Kidney (tissue), 13 donors: ENCODE measurements at regions not wholly inside any gene's neighbourhood (a gene's known extent, or its start where the extent isn't known, plus 50 kb on each side); places are given as distances from the start of the nearest gene placed in this dataset.

ENCODE experiments used
- DNase-seq, 5 donors: peaks; one replicate each; pipeline ENCODE4 v3.0.0-alpha.2; 2013 to 2020
- FAIRE-seq: peaks from 2 replicates; lab custom pipeline; 2012; peaks lifted over from hg19 to GRCh38; lab: Jason Lieb, UNC
- H3K27ac ChIP-seq, 2 donors: one replicate each; pipeline ENCODE4 v1.7.0; 2013; ENCODE audit warnings: low read depth in 2 of 2, low read length in 2 of 2, inconsistent platforms in 1 of 2
- H3K27me3 ChIP-seq: one replicate; pipeline ENCODE4 v1.7.1; 2013; ENCODE audit warnings: low read length, inconsistent platforms; ENCODE audit not compliant: control insufficient read depth, insufficient read depth
- H3K36me3 ChIP-seq, 3 donors: one replicate each; pipeline versions ENCODE4 v1.7.0 to v1.7.1; 2013; ENCODE audit warnings: low read length in 3 of 3, control low read depth in 1 of 3, inconsistent platforms in 1 of 3; ENCODE audit not compliant: insufficient read depth in 3 of 3, control insufficient read depth in 2 of 3
- H3K4me1 ChIP-seq, 3 donors: one replicate each; pipeline versions ENCODE4 v1.7.0 to v1.7.1; 2013; ENCODE audit warnings: low read length in 3 of 3, inconsistent platforms in 1 of 3, low read depth in 1 of 3; ENCODE audit not compliant: control insufficient read depth in 2 of 3, insufficient read depth in 2 of 3
- H3K4me3 ChIP-seq, 3 donors: one replicate each; pipeline versions ENCODE4 v1.7.0 to v1.8.1; 2013; ENCODE audit warnings: low read length in 3 of 3, control low read depth in 1 of 3, inconsistent platforms in 1 of 3
- H3K9ac ChIP-seq, 3 donors: one replicate each; pipeline versions ENCODE4 v1.7.0 to v1.7.1; 2013; ENCODE audit warnings: low read length in 3 of 3, control low read depth in 1 of 3, inconsistent platforms in 1 of 3
- H3K9me3 ChIP-seq, 3 donors: one replicate each; pipeline versions ENCODE4 v1.7.0 to v1.7.1; 2013; ENCODE audit warnings: low read length in 3 of 3, control low read depth in 1 of 3, inconsistent platforms in 1 of 3; ENCODE audit not compliant: control insufficient read depth in 2 of 3, insufficient read depth in 1 of 3
- intact Hi-C: fragments of 100-400 bp; cut with DNase I; formaldehyde crosslinking; loops from one replicate; pipeline ENCODE4 v1.11.1; 2022
- TF ChIP-seq, protein P1 (sequence below): IDR thresholded peaks from 3 replicates; pipeline ENCODE4 v1.5.1; 2012; ENCODE audit warnings: mild to moderate bottlenecking, moderate library complexity, borderline replicate concordance; ENCODE audit not compliant: insufficient read depth; ENCODE audit errors: extremely low read depth
- donor health status: control.
- donor health status: control.
- donor health status: control.
- donor health status: control.
- donor health status: control.
- donor health status: DM: yes; HTN: yes; CAD: no.
- donor health status: Normal renal cell carcinoma (clear cell type).

DNA sequence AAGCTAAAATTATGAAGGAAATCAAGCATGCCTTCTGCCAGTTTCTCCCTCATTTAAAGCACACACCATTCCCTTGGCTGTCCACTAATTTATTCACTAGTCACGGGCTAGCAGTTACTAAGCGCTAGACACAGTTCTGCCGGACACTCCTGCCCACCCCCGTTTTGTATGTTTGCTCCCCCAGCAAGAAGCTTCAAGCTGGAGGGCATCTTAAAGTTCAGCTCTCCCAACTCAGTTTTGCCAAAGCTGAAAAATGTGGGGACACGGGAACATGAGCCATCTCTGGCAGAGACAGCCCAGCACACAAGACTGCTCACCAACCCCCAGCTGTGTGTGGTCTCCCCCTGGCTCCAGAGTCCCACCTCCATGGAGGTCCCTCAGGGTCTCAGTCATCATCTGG lies 263.6 kb downstream of the BRD1 start:
- Histone ChIP-seq H3K4me3 (no peak overlapping the region), H3K9me3 (no peaks in the 10 kb centered on the region), H3K27ac (no peak overlapping the region), H3K9ac (no peak overlapping the region), H3K36me3 (no peaks in the 10 kb centered on the region), H3K27me3 (no peaks in the 10 kb centered on the region), H3K4me1 (no peaks in the 10 kb centered on the region)
- DNase-seq (peak in 1 of 5 donors; percentile 39), FAIRE-seq (no peak)
- TF ChIP-seq, protein P1, sequence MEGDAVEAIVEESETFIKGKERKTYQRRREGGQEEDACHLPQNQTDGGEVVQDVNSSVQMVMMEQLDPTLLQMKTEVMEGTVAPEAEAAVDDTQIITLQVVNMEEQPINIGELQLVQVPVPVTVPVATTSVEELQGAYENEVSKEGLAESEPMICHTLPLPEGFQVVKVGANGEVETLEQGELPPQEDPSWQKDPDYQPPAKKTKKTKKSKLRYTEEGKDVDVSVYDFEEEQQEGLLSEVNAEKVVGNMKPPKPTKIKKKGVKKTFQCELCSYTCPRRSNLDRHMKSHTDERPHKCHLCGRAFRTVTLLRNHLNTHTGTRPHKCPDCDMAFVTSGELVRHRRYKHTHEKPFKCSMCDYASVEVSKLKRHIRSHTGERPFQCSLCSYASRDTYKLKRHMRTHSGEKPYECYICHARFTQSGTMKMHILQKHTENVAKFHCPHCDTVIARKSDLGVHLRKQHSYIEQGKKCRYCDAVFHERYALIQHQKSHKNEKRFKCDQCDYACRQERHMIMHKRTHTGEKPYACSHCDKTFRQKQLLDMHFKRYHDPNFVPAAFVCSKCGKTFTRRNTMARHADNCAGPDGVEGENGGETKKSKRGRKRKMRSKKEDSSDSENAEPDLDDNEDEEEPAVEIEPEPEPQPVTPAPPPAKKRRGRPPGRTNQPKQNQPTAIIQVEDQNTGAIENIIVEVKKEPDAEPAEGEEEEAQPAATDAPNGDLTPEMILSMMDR, result no peak
- intact Hi-C loops, result no loop called here

DNA sequence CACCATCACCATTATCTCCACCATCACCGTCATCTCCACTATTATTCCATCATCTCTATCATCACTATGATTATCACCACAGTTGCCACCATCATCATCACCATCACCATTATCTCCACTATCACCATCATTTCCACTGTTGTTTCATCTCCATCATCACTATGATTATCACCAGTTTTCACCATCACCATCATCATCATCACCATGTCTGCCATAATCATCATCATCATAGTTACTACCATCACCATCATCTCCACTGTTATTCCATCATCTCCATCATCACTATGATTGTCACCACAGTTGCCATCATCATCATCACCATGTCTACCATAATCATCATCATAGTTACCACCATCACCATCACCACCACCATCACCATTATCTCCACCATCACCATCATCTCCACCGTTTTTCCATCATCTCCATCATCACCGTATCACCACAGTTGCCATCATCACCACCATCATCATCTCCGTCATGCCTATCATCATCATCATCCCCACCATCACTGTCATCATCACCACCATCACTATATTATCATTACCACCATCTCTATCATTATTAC lies 264.9 kb downstream of the BRD1 start:
- DNase-seq (no peak), FAIRE-seq (no peak)
- H3K4me1 ChIP-seq, result no peaks in the 10 kb centered on the region
- TF ChIP-seq, protein P1, result no peak
- no peak overlapping the region for H3K4me3 ChIP-seq
- H3K27ac ChIP-seq, result no peak overlapping the region
- no peaks in the 10 kb centered on the region for H3K36me3 ChIP-seq
- no peaks in the 10 kb centered on the region for H3K9me3 ChIP-seq
- H3K9ac ChIP-seq, result no peak overlapping the region
- H3K27me3 ChIP-seq, result no peaks in the 10 kb centered on the region
- intact Hi-C loops, result no loop called here

DNA sequence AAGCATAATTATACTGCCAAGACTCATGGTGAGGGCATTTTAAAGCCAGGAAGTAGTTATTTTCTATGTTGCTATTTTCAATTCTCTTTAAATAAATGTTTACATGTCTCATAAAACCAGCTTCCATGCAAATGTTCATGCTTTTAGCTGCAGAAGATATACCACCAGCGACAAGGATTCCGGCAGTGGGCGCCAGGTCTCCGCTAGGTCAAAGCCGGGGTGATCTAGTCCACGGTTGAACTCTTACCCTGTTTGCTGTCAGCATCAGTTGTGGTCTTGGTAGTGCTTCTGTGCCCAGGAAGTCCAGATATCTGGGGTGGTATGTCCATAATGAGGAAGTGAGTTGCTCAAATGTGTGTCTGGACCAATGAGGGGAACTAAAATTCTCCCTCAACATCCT lies 265.7 kb downstream of the BRD1 start:
- TF ChIP-seq, protein P1, result no peak
- intact Hi-C loops, result no loop called here
- no peak overlapping the region for H3K9ac ChIP-seq
- no peaks in the 10 kb centered on the region for H3K36me3 ChIP-seq
- no peak for FAIRE-seq
- no peaks in the 10 kb centered on the region for H3K9me3 ChIP-seq
- no peak for DNase-seq
- H3K27me3 ChIP-seq, result no peaks in the 10 kb centered on the region
- no peaks in the 10 kb centered on the region for H3K4me1 ChIP-seq
- H3K27ac ChIP-seq, result no peak overlapping the region
- H3K4me3 ChIP-seq, result no peak overlapping the region

DNA sequence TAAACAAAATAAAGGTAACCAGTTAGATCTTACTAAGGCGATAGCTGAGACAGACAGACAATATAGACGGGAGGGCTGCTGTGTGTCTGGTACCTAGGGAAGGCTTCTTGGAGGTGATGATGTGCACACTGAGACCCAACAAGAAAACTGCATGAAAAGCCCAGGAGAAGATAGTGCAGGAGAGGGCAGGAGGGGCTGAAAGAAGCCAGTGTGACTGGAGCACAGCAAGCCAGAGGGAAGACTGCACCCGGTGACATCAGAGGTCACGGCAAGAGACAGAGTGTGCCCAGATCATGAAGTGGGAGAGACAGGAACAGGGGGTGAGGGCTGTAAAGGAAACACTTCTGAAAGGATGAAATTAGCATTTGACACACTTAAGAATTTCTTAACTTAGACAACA lies 266.3 kb downstream of the BRD1 start:
- Histone ChIP-seq H3K36me3 (no peaks in the 10 kb centered on the region), H3K4me1 (no peaks in the 10 kb centered on the region), H3K9ac (no peak overlapping the region), H3K4me3 (no peak overlapping the region), H3K27ac (no peak overlapping the region), H3K9me3 (no peaks in the 10 kb centered on the region), H3K27me3 (no peaks in the 10 kb centered on the region)
- TF ChIP-seq, protein P1, result no peak
- DNase-seq (no peak), FAIRE-seq (no peak)
- intact Hi-C loops, result no loop called here
